Peyer's patch (tissue), 4 donors: ENCODE measurements at regions not wholly inside any gene's neighbourhood (a gene's known extent, or its start where the extent isn't known, plus 50 kb on each side); places are given as distances from the start of the nearest gene placed in this dataset.

Source experiments
- CTCF ChIP-seq, 6 experiments: fragments of 450-650 bp in 4 of 6; fragments of 200-600 bp in 2 of 6; sonication (generic) in 1 of 6; IDR thresholded peaks; one replicate each; pipeline ENCODE4 v1.5.1; 2017 to 2019; ENCODE audit warnings: antibody characterized with exemption in 6 of 6, mild to moderate bottlenecking in 3 of 6, moderate library complexity in 1 of 6
- POLR2A ChIP-seq, 2 donors: fragments of 450-650 bp; IDR thresholded peaks; one replicate each; pipeline ENCODE4 v1.5.1; 2017; ENCODE audit warnings: antibody characterized with exemption in 2 of 2, mild to moderate bottlenecking in 2 of 2, moderate library complexity in 2 of 2

- no peak for TF ChIP-seq CTCF (IDR thresholded peaks at IDR 0.05)
- TF ChIP-seq POLR2A (IDR thresholded peaks at IDR 0.05), result no peak
These were observed 1194.7 kb downstream of the GALC start for GRCh38 chr14:86798330-86798729.
